ENCODE measurements at regions not wholly inside any gene's neighbourhood (a gene's known extent, or its start where the extent isn't known, plus 50 kb on each side); places are given as distances from the start of the nearest gene placed in this dataset. TPM values are rescaled to one million over a fixed set of nuclear protein-coding genes. Genes with fewer than 3 reads are reported as not detected.

DNA sequence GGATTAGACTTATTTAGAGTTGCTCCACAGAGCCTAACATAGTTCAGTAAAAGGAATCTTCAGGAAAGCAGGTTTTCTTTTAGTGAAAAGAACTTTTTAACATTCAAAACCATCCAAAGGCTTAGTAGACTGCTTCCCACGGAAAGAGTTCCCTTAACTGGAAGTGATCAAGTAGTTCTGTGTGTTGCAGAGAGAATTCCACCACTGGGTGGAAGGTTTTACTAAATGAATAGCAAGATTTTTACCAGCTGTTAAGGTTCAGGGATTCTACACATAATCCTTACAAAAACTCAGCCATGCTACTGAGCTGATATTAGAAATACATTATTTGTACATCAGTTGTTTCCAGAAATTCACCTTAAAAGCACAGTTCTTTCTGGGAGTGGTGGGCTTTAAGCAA is 119.7 kb downstream of the GDAP2 start:
- Histone ChIP-seq H3K9me3 (ENCODE audit: low read depth) (no peaks in the 10 kb centered on the region), H3K27ac (no peak overlapping the region), H4K20me1 (ENCODE audit: insufficient read depth, poor library complexity, severe bottlenecking) (no peaks in the 10 kb centered on the region), H3K27me3 (no peaks in the 10 kb centered on the region), H3K4me2 (no peak overlapping the region), H2AFZ (peak overlapping the region; percentile 1), H3K36me3 (replicated peaks; ENCODE audit: insufficient read depth, low read depth) (no peaks in the 10 kb centered on the region), H3K4me3 (no peak overlapping the region), H3K9me2 (replicated peaks; ENCODE audit: insufficient read depth) (no peaks in the 10 kb centered on the region), H3K4me1 (ENCODE audit: insufficient read depth) (peaks cover 6% of the 10 kb centered on the region), H3K79me2 (no peaks in the 10 kb centered on the region)
- 35% methylated on average over 1 of the region's 1 CpG for WGBS (ENCODE audit: low lambda C conversion rate, missing lambda C conversion rate)
- TF ChIP-seq EZH2phosphoT487 (IDR thresholded peaks at IDR 0.05; ENCODE audit: low read depth, severe bottlenecking, unreplicated experiment) (no peak), EZH2 (IDR thresholded peaks at IDR 0.05; ENCODE audit: borderline replicate concordance) (no peak)
- TF ChIP-seq, protein P1, sequence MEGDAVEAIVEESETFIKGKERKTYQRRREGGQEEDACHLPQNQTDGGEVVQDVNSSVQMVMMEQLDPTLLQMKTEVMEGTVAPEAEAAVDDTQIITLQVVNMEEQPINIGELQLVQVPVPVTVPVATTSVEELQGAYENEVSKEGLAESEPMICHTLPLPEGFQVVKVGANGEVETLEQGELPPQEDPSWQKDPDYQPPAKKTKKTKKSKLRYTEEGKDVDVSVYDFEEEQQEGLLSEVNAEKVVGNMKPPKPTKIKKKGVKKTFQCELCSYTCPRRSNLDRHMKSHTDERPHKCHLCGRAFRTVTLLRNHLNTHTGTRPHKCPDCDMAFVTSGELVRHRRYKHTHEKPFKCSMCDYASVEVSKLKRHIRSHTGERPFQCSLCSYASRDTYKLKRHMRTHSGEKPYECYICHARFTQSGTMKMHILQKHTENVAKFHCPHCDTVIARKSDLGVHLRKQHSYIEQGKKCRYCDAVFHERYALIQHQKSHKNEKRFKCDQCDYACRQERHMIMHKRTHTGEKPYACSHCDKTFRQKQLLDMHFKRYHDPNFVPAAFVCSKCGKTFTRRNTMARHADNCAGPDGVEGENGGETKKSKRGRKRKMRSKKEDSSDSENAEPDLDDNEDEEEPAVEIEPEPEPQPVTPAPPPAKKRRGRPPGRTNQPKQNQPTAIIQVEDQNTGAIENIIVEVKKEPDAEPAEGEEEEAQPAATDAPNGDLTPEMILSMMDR (IDR thresholded peaks at IDR 0.05; ENCODE audit: poor library complexity): peak; percentile 6
- DNase-seq (ENCODE audit: low spot score): no peak

DNA sequence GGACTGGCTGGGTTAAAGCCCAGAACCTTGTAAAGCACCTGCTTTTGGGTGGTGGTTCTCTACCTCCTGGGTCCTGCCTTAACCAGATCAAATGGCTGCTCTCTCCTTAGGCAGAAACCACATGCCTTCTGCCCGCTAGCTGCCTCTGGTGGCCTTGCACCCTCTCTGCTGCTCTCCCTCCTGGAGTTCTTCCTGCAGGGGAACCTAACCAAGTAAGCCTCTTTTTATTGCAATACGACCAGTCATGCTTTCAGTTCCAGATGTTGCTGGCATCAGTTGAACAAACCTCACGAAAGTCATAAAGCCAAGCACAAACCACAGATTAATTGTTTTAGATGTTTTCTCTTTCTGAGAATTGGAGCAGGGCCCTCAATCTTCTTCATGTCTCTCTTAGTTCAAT is 118.9 kb downstream of the GDAP2 start:
- Histone ChIP-seq H3K79me2 (no peaks in the 10 kb centered on the region), H3K4me2 (no peak overlapping the region), H3K4me1 (ENCODE audit: insufficient read depth) (peaks cover 6% of the 10 kb centered on the region), H3K9me2 (replicated peaks; ENCODE audit: insufficient read depth) (no peaks in the 10 kb centered on the region), H3K9me3 (ENCODE audit: low read depth) (no peaks in the 10 kb centered on the region), H2AFZ (no peak overlapping the region), H3K27ac (no peak overlapping the region), H4K20me1 (ENCODE audit: insufficient read depth, poor library complexity, severe bottlenecking) (no peaks in the 10 kb centered on the region), H3K4me3 (no peak overlapping the region), H3K27me3 (no peaks in the 10 kb centered on the region), H3K36me3 (replicated peaks; ENCODE audit: insufficient read depth, low read depth) (no peaks in the 10 kb centered on the region)
- WGBS (ENCODE audit: low lambda C conversion rate, missing lambda C conversion rate): 68% methylated on average over 3 of the region's 3 CpGs
- DNase-seq (ENCODE audit: low spot score): no peak
- TF ChIP-seq EZH2 (IDR thresholded peaks at IDR 0.05; ENCODE audit: borderline replicate concordance) (no peak), EZH2phosphoT487 (IDR thresholded peaks at IDR 0.05; ENCODE audit: low read depth, severe bottlenecking, unreplicated experiment) (no peak)
- TF ChIP-seq, protein P1 (IDR thresholded peaks at IDR 0.05; ENCODE audit: poor library complexity): no peak

DNA sequence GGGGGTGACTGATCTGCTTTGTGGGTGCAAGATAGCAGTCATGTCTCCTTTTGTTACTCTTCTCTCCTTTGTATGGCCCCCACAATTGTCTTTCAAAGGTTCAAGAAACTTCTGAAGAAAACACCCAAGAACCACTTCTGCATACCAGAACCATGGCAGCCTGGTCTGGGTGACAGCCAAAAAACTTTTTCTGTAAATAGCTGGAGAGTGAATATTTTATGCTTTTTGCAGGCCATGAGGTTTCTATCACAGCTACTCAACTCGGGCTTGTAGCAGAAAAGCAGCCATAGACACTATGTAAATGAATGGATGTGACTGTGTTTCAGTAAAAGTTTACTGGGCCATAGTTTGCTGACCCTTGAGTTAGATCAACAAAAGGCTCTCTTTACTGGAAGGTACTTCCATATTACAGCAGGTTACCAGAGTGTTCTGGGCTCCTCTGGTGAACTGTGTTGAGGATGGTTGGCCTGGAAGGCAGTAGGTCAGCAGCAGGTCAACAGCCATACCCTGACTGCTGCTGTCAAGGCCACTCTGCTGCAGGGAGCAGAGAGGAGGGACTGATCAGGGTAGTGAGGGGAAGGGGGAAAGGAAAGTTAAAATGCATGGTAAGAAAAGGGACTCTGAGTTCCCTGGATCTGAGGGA is 116.4 kb downstream of the GDAP2 start:
- H3K36me3 ChIP-seq (replicated peaks; ENCODE audit: insufficient read depth, low read depth): no peaks in the 10 kb centered on the region
- 45% methylated on average over 1 of the region's 1 CpG for WGBS (ENCODE audit: low lambda C conversion rate, missing lambda C conversion rate)
- no peak overlapping the region for H3K4me2 ChIP-seq
- no peaks in the 10 kb centered on the region for H3K27me3 ChIP-seq
- H3K9me2 ChIP-seq (replicated peaks; ENCODE audit: insufficient read depth): no peaks in the 10 kb centered on the region
- no peaks in the 10 kb centered on the region for H3K9me3 ChIP-seq (ENCODE audit: low read depth)
- no peak overlapping the region for H2AFZ ChIP-seq
- TF ChIP-seq, protein P1 (IDR thresholded peaks at IDR 0.05; ENCODE audit: poor library complexity): no peak
- TF ChIP-seq EZH2phosphoT487 (IDR thresholded peaks at IDR 0.05; ENCODE audit: low read depth, severe bottlenecking, unreplicated experiment): no peak
- no peak for TF ChIP-seq EZH2 (IDR thresholded peaks at IDR 0.05; ENCODE audit: borderline replicate concordance)
- H3K4me3 ChIP-seq: no peak overlapping the region
- peak; percentile 20 for DNase-seq (ENCODE audit: low spot score)
- H3K27ac ChIP-seq: no peak overlapping the region
- H3K4me1 ChIP-seq (ENCODE audit: insufficient read depth): peaks cover 6% of the 10 kb centered on the region
- H4K20me1 ChIP-seq (ENCODE audit: insufficient read depth, poor library complexity, severe bottlenecking): no peaks in the 10 kb centered on the region
- H3K79me2 ChIP-seq: no peaks in the 10 kb centered on the region

Small RNA genes in the stretch of these regions (small RNA-seq; reads per million reads assigned to genes)
- gene AL390877.1: not detected
- not detected for gene RF00561

All from hepatocyte (in vitro differentiated cells).